ENCODE measurements at regions not wholly inside any gene's neighbourhood (a gene's known extent, or its start where the extent isn't known, plus 50 kb on each side); places are given as distances from the start of the nearest gene placed in this dataset.
"Not testable (repeated sequence)": the region's sequence is repeated elsewhere in the genome, so short reads cannot be mapped to it uniquely, and the experiment has no call there.

DNA sequence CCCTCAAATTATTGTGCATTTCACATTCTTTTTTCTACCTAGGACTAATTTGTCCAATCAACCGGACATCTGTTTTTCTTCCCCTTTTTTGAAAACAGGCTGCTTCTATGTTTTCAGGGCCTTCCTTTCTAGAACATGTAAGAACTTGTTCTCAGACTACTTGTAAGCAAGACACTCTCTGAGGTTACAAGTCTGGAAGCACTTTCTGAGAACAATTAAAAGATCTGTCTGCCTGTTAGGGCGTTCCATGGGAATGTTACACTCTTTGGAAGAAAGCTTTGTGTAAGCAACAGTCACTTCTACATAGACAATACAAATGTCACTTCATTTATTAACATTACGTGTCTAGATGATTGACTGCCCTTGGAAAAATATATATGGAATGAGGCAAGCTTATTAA lies 50.9 kb upstream of the HSPB3 start:
- intact Hi-C loops (cut with DNase I, micrococcal nuclease) = no loop called here
- Histone ChIP-seq H3K9me3 (no peaks in the 10 kb centered on the region), H3K36me3 (ENCODE audit: low read depth) (no peaks in the 10 kb centered on the region), H3K4me1 (ENCODE audit: low read depth) (no peaks in the 10 kb centered on the region), H3K4me3 (no peak overlapping the region)
- TF ChIP-seq, protein P1, sequence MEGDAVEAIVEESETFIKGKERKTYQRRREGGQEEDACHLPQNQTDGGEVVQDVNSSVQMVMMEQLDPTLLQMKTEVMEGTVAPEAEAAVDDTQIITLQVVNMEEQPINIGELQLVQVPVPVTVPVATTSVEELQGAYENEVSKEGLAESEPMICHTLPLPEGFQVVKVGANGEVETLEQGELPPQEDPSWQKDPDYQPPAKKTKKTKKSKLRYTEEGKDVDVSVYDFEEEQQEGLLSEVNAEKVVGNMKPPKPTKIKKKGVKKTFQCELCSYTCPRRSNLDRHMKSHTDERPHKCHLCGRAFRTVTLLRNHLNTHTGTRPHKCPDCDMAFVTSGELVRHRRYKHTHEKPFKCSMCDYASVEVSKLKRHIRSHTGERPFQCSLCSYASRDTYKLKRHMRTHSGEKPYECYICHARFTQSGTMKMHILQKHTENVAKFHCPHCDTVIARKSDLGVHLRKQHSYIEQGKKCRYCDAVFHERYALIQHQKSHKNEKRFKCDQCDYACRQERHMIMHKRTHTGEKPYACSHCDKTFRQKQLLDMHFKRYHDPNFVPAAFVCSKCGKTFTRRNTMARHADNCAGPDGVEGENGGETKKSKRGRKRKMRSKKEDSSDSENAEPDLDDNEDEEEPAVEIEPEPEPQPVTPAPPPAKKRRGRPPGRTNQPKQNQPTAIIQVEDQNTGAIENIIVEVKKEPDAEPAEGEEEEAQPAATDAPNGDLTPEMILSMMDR (IDR thresholded peaks at IDR 0.05) = no peak
- ATAC-seq (no peak), DNase-seq (no peak)

DNA sequence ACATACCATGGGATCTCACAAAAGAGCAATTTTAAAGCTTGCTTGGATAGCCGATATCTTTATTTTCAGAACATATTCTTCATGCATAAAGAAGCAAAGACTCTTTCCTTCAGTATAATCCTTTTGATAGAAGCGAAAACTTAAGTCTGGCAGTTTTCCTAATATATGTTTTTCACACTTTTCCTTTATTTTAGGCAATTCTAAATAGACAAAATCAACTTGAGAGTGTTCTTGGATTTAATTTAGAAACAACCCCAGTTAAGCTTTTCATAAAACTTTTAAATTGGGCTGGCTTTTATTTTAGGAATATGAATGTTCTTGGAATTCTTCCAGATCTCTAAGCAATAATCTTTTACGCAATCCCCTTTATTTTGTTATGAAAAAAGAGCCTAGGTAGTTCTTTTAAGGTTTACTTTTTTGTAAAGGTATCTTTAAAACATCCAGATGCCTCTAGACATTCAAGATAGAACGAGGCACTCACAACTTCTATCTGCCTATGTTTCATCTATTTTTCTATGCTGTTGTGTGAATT lies 51.5 kb upstream of the HSPB3 start:
- no peak for DNase-seq
- ATAC-seq = no peak
- TF ChIP-seq, protein P1 (IDR thresholded peaks at IDR 0.05) = no peak
- no peak overlapping the region for H3K4me3 ChIP-seq
- no peaks in the 10 kb centered on the region for H3K36me3 ChIP-seq (ENCODE audit: low read depth)
- intact Hi-C loops (cut with DNase I, micrococcal nuclease) = no loop called here
- H3K4me1 ChIP-seq (ENCODE audit: low read depth) = no peaks in the 10 kb centered on the region
- no peaks in the 10 kb centered on the region for H3K9me3 ChIP-seq

DNA sequence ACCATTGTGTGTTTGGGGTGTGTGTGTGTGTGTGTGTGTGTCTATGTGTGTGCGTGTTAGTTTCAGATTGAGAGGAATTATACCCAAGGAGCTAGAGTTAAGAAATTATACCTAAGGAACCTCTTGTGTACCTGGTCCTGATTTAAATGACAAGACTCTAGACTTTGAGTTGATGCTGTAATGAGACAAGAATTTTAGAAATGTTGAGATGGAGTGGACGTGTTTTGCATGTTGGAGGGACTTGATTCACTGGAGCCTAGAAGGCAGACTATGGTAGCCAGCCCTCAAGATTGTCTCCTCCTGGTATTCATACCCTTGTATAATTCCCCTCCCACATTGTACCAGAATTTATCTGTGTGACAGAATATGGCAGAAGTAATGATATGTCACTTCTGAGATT lies 52.4 kb upstream of the HSPB3 start:
- no peak for ATAC-seq

DNA sequence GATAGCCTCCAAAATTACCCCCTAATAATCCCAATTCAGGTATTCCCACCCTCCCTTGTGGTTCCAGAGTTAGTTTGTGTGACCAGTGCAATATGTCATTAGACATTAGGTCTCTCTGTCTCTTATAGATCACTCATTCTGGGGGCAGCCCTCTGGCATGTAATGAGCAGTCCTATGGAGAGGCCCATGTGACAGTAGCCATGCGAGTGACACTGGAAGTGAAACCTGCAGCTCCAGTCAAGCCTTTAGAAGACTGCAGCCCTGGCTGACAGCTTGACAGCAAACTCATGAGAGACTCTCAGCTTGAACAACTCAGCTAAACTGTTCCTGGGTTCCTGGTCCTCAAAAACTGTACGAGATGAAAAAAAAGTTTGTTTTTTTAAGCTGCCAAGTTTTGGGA lies 54.0 kb upstream of the HSPB3 start:
- Histone ChIP-seq H3K9me3 (no peaks in the 10 kb centered on the region), H3K4me1 (ENCODE audit: low read depth) (no peaks in the 10 kb centered on the region), H3K36me3 (ENCODE audit: low read depth) (no peaks in the 10 kb centered on the region), H3K4me3 (no peak overlapping the region)
- intact Hi-C loops (cut with DNase I, micrococcal nuclease) = no loop called here
- TF ChIP-seq, protein P1 (IDR thresholded peaks at IDR 0.05) = no peak
- DNase-seq (no peak), ATAC-seq (no peak)

More for the DNA sequence above, 52.4 kb upstream of the HSPB3 start:
- no peaks in the 10 kb centered on the region for H3K9me3 ChIP-seq
- intact Hi-C loops (cut with DNase I, micrococcal nuclease) = no loop called here
- H3K36me3 ChIP-seq (ENCODE audit: low read depth) = no peaks in the 10 kb centered on the region
- no peak for DNase-seq
- TF ChIP-seq, protein P1 (IDR thresholded peaks at IDR 0.05) = no peak
- H3K4me1 ChIP-seq (ENCODE audit: low read depth) = no peaks in the 10 kb centered on the region
- no peak overlapping the region for H3K4me3 ChIP-seq

DNA sequence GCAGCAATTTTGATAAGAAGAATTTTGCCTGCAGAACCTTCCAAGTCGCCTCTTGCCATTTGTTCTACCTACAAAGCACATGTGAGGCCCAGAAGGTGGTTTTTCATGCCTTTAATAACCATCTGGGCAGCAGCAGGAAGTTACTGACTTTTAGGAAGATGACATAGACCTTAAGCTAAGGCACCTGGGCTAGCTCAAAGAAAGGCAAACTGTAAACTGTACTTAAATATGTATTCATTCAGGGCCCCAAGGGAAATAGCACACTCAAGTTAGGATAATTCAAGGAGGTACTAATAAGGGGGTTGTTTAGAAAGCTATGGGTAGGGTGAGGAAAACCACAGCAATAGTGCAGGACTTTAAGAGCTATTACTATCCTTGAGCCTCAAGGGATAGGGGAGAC lies 57.3 kb upstream of the HSPB3 start:
- intact Hi-C loops (cut with DNase I, micrococcal nuclease) = no loop called here
- ATAC-seq (no peak), DNase-seq (no peak)
- no peaks in the 10 kb centered on the region for H3K36me3 ChIP-seq (ENCODE audit: low read depth)
- TF ChIP-seq, protein P1 (IDR thresholded peaks at IDR 0.05) = no peak
- H3K9me3 ChIP-seq = no peaks in the 10 kb centered on the region
- no peak overlapping the region for H3K4me3 ChIP-seq
- no peaks in the 10 kb centered on the region for H3K4me1 ChIP-seq (ENCODE audit: low read depth)

DNA sequence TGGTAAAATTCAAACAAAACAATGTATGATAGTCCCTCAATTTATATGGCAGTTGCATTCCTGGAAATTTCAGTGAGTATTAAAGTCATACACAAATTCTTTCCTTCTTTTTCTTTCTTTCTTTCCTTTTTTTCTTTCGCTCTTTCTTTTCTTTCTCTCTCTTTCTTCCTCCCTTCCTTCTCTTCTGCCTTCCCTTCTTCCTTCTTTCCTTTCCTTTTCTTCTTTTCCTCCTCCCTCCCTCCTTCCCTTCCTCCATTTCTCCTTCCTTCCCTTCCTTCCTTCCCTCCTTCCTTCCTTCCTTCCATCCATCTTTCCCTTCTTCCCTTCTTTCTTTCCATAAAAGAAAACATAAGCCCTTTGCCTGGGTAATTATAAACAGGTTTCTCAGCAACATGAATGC lies 58.1 kb upstream of the HSPB3 start:
- ATAC-seq = no peak
- Histone ChIP-seq H3K4me1 (ENCODE audit: low read depth) (no peaks in the 10 kb centered on the region), H3K4me3 (no peak overlapping the region), H3K36me3 (ENCODE audit: low read depth) (no peaks in the 10 kb centered on the region), H3K9me3 (no peaks in the 10 kb centered on the region)
- intact Hi-C loops (cut with DNase I, micrococcal nuclease) = no loop called here
- TF ChIP-seq, protein P1 (IDR thresholded peaks at IDR 0.05) = no peak
- no peak for DNase-seq

DNA sequence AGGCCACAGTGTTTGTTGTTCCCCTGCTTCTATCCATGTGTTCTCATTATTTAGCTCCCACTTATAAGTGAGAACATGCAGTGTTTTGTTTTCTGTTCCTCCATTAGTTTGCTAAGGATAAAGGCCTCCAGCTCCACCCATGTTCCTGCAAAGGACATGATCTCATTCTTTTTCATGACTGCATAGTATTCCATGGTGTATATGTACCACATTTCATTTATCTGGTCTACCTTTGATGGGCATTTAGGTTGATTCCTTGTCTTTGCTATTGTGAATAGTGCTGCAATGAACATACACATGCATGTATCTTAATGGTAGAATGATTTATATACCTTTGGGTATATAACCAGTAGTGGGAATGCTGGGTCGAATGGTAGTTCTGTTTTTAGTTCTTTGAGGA lies 62.5 kb upstream of the HSPB3 start:
- intact Hi-C loops (cut with DNase I, micrococcal nuclease); DNase-seq; ATAC-seq: not testable (repeated sequence)

More for the DNA sequence above, 62.5 kb upstream of the HSPB3 start:
- H3K9me3 ChIP-seq; H3K4me1 ChIP-seq (ENCODE audit: low read depth); H3K4me3 ChIP-seq; H3K36me3 ChIP-seq (ENCODE audit: low read depth): not testable (repeated sequence)

Measured in mucosa of descending colon (tissue), 3 donors.